ENCODE measurements at regions not wholly inside any gene's neighbourhood (a gene's known extent, or its start where the extent isn't known, plus 50 kb on each side); places are given as distances from the start of the nearest gene placed in this dataset.

- Histone ChIP-seq H3K27ac (ENCODE audit: low read depth in 1 of 2, low read length in 2 of 2) (no peak overlapping the region), H4K20me1 (ENCODE audit: insufficient read depth, low read length) (no peaks in the 10 kb centered on the region), H3K4me1 (ENCODE audit: control insufficient read depth in 1 of 2, insufficient read depth in 2 of 2, low read length in 2 of 2) (peaks cover 4 to 11% of the 10 kb centered on the region in 2 donors), H3K36me3 (replicated peaks in 1 of 2; ENCODE audit: control insufficient read depth in 1 of 2, insufficient read depth in 2 of 2, low read length in 2 of 2) (no peaks in the 10 kb centered on the region), H3K9me3 (replicated peaks in 1 of 2; ENCODE audit: control insufficient read depth in 1 of 2, insufficient read depth in 1 of 2, low read length in 2 of 2) (no peaks in the 10 kb centered on the region), H3K27me3 (ENCODE audit: control insufficient read depth in 2 of 2, insufficient read depth in 2 of 2, low read length in 2 of 2) (no peaks in the 10 kb centered on the region), H3K4me2 (replicated peaks; ENCODE audit: extremely low read depth, low read length, poor library complexity, severe bottlenecking) (no peak overlapping the region), H3K79me2 (ENCODE audit: insufficient read depth, low read length) (no peaks in the 10 kb centered on the region), H3K4me3 (replicated peaks in 1 of 3; ENCODE audit: low read depth in 2 of 3, low read length in 3 of 3) (no peak overlapping the region), H2AFZ (ENCODE audit: insufficient read depth, low read depth, low read length, poor library complexity, severe bottlenecking) (no peak overlapping the region), H3K9ac (ENCODE audit: insufficient read depth, low read length, poor library complexity, severe bottlenecking) (no peak overlapping the region)
- intact Hi-C loops (cut with micrococcal nuclease) = no loop called here
- no peak for TF ChIP-seq CTCF (IDR thresholded peaks at IDR 0.05)
- Mint-ChIP-seq H3K4me1 (peaks cover 25% of the 10 kb centered on the region), H3K9me3 (no peaks in the 10 kb centered on the region), H3K36me3 (no peaks in the 10 kb centered on the region), H3K4me3 (no peak overlapping the region), H3K27me3 (ENCODE audit: low read depth in 3 of 3) (no peaks in the 10 kb centered on the region), H3K27ac (no peak overlapping the region)
- DNase-seq = no peak
Measured at GRCh38 chr3:30501526-30501925, 104.9 kb upstream of the TGFBR2 start.

- Mint-ChIP-seq H3K4me1 (peaks cover 19% of the 10 kb centered on the region), H3K36me3 (no peaks in the 10 kb centered on the region), H3K27me3 (ENCODE audit: low read depth in 3 of 3) (no peaks in the 10 kb centered on the region), H3K9me3 (peaks cover 0 to 2% (median 0%) of the 10 kb centered on the region in 7 donors), H3K27ac (no peak overlapping the region), H3K4me3 (no peak overlapping the region)
- H3K9me3 ChIP-seq (replicated peaks in 1 of 2; ENCODE audit: control insufficient read depth in 1 of 2, insufficient read depth in 1 of 2, low read length in 2 of 2) = no peaks in the 10 kb centered on the region
- no peak overlapping the region for H3K9ac ChIP-seq (ENCODE audit: insufficient read depth, low read length, poor library complexity, severe bottlenecking)
- no peaks in the 10 kb centered on the region for H3K27me3 ChIP-seq (ENCODE audit: control insufficient read depth in 2 of 2, insufficient read depth in 2 of 2, low read length in 2 of 2)
- no peak for DNase-seq
- no peak overlapping the region for H2AFZ ChIP-seq (ENCODE audit: insufficient read depth, low read depth, low read length, poor library complexity, severe bottlenecking)
- no peak overlapping the region for H3K4me3 ChIP-seq (replicated peaks in 1 of 3; ENCODE audit: low read depth in 2 of 3, low read length in 3 of 3)
- no CpG with 5 or more reads among the region's 2 CpGs for WGBS (ENCODE audit: insufficient coverage)
- no peak for TF ChIP-seq CTCF (IDR thresholded peaks at IDR 0.05)
- no peaks in the 10 kb centered on the region for H3K36me3 ChIP-seq (replicated peaks in 1 of 2; ENCODE audit: control insufficient read depth in 1 of 2, insufficient read depth in 2 of 2, low read length in 2 of 2)
- no peak overlapping the region for H3K27ac ChIP-seq (ENCODE audit: low read depth in 1 of 2, low read length in 2 of 2)
- no peaks in the 10 kb centered on the region for H4K20me1 ChIP-seq (ENCODE audit: insufficient read depth, low read length)
- intact Hi-C loops (cut with micrococcal nuclease) = no loop called here
- peaks cover 0 to 6% of the 10 kb centered on the region in 2 donors for H3K4me1 ChIP-seq (ENCODE audit: control insufficient read depth in 1 of 2, insufficient read depth in 2 of 2, low read length in 2 of 2)
- no peak overlapping the region for H3K4me2 ChIP-seq (replicated peaks; ENCODE audit: extremely low read depth, low read length, poor library complexity, severe bottlenecking)
- no peaks in the 10 kb centered on the region for H3K79me2 ChIP-seq (ENCODE audit: insufficient read depth, low read length)
Measured at GRCh38 chr3:30502051-30502741, 104.2 kb upstream of the TGFBR2 start.

Measured in CD14-positive monocyte (primary cell).